Osteoblast (primary cell): ENCODE measurements at regions not wholly inside any gene's neighbourhood (a gene's known extent, or its start where the extent isn't known, plus 50 kb on each side); places are given as distances from the start of the nearest gene placed in this dataset.

ENCODE experiments used
- DNase-seq: peaks from one replicate; pipeline ENCODE4 v3.0.0; 2011; ENCODE audit warnings: low spot score, mixed read lengths; ENCODE audit not compliant: insufficient read length; ENCODE audit errors: missing footprints
- H2AFZ ChIP-seq: 2 replicates; pipeline ENCODE4 v1.6.0; 2011; ENCODE audit warnings: mild to moderate bottlenecking, low read length
- H3K27ac ChIP-seq: 2 replicates; pipeline ENCODE4 v1.5.1; 2011; ENCODE audit warnings: mild to moderate bottlenecking, low read depth, low read length, moderate library complexity
- H3K27me3 ChIP-seq: 2 replicates; pipeline ENCODE4 v1.6.0; 2012; ENCODE audit warnings: mild to moderate bottlenecking, control low read depth, inconsistent platforms, low read length, moderate library complexity; ENCODE audit not compliant: insufficient read depth
- H3K36me3 ChIP-seq: 2 replicates; pipeline ENCODE4 v1.5.1; 2011; ENCODE audit warnings: mild to moderate bottlenecking, low read length, control low read depth, moderate library complexity; ENCODE audit not compliant: insufficient read depth
- H3K4me1 ChIP-seq: 2 replicates; pipeline ENCODE4 v1.5.1; 2011; ENCODE audit warnings: mild to moderate bottlenecking, low read length, control low read depth, moderate library complexity; ENCODE audit not compliant: insufficient read depth
- H3K4me2 ChIP-seq: 2 replicates; pipeline ENCODE4 v1.6.0; 2011; ENCODE audit warnings: mild to moderate bottlenecking, low read length; ENCODE audit not compliant: insufficient read depth
- H3K4me3 ChIP-seq: fragments of 200-600 bp; sonication (generic); 3 replicates; pipeline ENCODE4 v1.5.1; 2012; ENCODE audit warnings: mild to moderate bottlenecking, low read length, inconsistent platforms; ENCODE audit not compliant: insufficient read depth
- H3K79me2 ChIP-seq: 2 replicates; pipeline ENCODE4 v1.6.0; 2012; ENCODE audit warnings: mild to moderate bottlenecking, low read length, control low read depth, inconsistent platforms; ENCODE audit not compliant: insufficient read depth
- H3K9me3 ChIP-seq: 2 replicates; pipeline ENCODE4 v1.5.1; 2011; ENCODE audit warnings: low read depth, low read length, control low read depth
- H4K20me1 ChIP-seq: 2 replicates; pipeline ENCODE4 v1.6.0; 2012; ENCODE audit warnings: mild to moderate bottlenecking, low read length, control low read depth; ENCODE audit not compliant: insufficient read depth
- TF ChIP-seq, protein P1 (sequence below): IDR thresholded peaks from 2 replicates; pipeline ENCODE4 v1.5.1; 2011; ENCODE audit warnings: mild to moderate bottlenecking, low read depth, low read length, moderate library complexity; ENCODE audit errors: extremely low read depth

DNA sequence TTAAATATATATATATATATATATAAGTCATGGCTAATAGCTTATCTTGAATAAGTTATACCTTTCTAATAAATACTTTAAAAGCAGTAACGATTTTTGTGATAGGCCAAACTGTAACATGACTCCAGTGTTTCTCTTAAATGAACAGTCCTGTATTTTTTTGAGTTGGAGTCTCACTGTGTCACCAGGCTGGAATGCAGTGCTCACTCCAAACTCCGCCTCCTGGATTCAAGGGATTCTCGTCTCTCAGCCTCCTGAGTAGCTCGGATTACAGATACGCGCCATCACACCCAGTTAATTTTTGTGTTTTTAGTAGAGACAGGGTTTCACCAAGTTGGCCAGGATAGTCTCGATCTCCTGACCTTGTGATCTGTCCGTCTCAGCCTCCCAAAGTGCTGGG is 814.2 kb upstream of the SLITRK5 start:
- Histone ChIP-seq H4K20me1 (no peaks in the 10 kb centered on the region), H3K27me3 (no peaks in the 10 kb centered on the region), H3K36me3 (no peaks in the 10 kb centered on the region), H3K4me3 (no peak overlapping the region), H3K4me2 (no peak overlapping the region), H3K9me3 (peaks cover 2% of the 10 kb centered on the region), H3K4me1 (no peaks in the 10 kb centered on the region), H2AFZ (no peak overlapping the region), H3K27ac (no peak overlapping the region), H3K79me2 (no peaks in the 10 kb centered on the region)
- TF ChIP-seq, protein P1, sequence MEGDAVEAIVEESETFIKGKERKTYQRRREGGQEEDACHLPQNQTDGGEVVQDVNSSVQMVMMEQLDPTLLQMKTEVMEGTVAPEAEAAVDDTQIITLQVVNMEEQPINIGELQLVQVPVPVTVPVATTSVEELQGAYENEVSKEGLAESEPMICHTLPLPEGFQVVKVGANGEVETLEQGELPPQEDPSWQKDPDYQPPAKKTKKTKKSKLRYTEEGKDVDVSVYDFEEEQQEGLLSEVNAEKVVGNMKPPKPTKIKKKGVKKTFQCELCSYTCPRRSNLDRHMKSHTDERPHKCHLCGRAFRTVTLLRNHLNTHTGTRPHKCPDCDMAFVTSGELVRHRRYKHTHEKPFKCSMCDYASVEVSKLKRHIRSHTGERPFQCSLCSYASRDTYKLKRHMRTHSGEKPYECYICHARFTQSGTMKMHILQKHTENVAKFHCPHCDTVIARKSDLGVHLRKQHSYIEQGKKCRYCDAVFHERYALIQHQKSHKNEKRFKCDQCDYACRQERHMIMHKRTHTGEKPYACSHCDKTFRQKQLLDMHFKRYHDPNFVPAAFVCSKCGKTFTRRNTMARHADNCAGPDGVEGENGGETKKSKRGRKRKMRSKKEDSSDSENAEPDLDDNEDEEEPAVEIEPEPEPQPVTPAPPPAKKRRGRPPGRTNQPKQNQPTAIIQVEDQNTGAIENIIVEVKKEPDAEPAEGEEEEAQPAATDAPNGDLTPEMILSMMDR: no peak
- no peak for DNase-seq

DNA sequence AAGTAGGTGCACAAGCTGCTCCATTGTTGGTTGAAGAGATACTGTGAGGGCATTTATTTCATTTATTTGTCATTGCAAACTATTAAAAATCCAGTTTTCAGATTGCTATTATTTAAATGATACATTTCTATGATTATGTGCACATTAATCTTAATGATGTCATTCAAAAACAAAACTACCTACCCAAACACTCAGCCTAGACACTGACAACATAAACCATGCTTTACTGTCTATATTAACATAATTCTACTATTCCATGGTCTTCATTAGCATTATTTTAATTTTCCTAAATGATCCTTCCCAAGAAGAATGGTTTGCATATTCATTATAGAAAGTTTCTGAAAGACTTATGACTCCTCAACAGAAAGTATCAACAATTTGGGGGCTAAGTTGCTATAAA is 813.0 kb upstream of the SLITRK5 start:
- Histone ChIP-seq H3K27me3 (no peaks in the 10 kb centered on the region), H2AFZ (no peak overlapping the region), H3K4me2 (no peak overlapping the region), H3K4me1 (no peaks in the 10 kb centered on the region), H3K27ac (no peak overlapping the region), H4K20me1 (no peaks in the 10 kb centered on the region), H3K9me3 (peaks cover 2% of the 10 kb centered on the region), H3K4me3 (no peak overlapping the region), H3K79me2 (no peaks in the 10 kb centered on the region), H3K36me3 (no peaks in the 10 kb centered on the region)
- DNase-seq: peak; percentile 26
- TF ChIP-seq, protein P1: no peak

DNA sequence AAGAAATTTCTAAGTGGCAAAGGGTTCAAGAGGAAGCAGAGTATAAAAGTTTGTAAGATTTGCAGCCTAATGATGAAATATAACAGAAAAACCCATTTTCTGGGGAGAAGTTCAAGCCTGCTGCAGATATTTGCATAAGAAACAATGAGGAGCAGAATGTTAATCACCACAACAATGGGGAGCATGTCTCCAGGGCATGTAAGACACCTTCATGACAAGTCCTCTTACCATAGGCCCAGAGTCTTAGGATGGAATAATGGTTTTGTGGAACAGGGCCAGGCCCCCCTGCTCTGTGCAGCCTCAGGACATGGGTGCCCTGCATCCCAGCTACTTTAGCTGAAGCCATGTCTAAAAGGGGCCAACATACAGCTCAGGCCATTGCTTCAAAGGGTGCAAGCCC is 809.0 kb upstream of the SLITRK5 start:
- no peak overlapping the region for H2AFZ ChIP-seq
- H3K27ac ChIP-seq: no peak overlapping the region
- no peak overlapping the region for H3K4me3 ChIP-seq
- TF ChIP-seq, protein P1: no peak
- no peaks in the 10 kb centered on the region for H4K20me1 ChIP-seq
- no peaks in the 10 kb centered on the region for H3K79me2 ChIP-seq
- no peaks in the 10 kb centered on the region for H3K9me3 ChIP-seq
- H3K36me3 ChIP-seq: no peaks in the 10 kb centered on the region
- no peaks in the 10 kb centered on the region for H3K27me3 ChIP-seq
- H3K4me1 ChIP-seq: no peaks in the 10 kb centered on the region
- H3K4me2 ChIP-seq: no peak overlapping the region
- peak; percentile 19 for DNase-seq

DNA sequence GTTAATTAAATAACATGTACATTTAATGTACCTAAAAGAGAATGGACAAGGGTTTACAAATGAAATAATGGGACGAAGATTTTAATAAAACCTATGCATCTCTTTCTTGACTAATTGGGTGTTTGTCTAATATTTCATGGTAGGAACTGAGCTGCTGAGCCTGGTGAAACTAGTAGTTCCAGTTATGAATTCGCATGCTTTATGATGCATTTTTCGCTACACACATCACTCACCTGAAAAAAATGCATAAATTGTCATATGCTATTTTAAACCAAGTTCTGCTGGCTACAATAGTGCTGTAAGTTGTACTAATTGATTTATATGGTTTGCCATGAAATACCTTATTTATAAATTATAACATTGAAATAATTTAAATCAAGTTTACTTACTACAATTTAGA is 806.8 kb upstream of the SLITRK5 start:
- DNase-seq: peak; percentile 43

More for the DNA sequence above, 806.8 kb upstream of the SLITRK5 start:
- H3K27ac ChIP-seq: no peak overlapping the region
- no peak overlapping the region for H3K4me3 ChIP-seq
- H3K9me3 ChIP-seq: no peaks in the 10 kb centered on the region
- H3K79me2 ChIP-seq: no peaks in the 10 kb centered on the region
- no peaks in the 10 kb centered on the region for H3K36me3 ChIP-seq
- no peak overlapping the region for H3K4me2 ChIP-seq
- TF ChIP-seq, protein P1: no peak
- H3K4me1 ChIP-seq: no peaks in the 10 kb centered on the region
- no peaks in the 10 kb centered on the region for H4K20me1 ChIP-seq
- H3K27me3 ChIP-seq: no peaks in the 10 kb centered on the region
- no peak overlapping the region for H2AFZ ChIP-seq
